Fibroblast of skin of abdomen (primary cell): ENCODE measurements at regions not wholly inside any gene's neighbourhood (a gene's known extent, or its start where the extent isn't known, plus 50 kb on each side); places are given as distances from the start of the nearest gene placed in this dataset.

Source experiments
- DNase-seq: peaks from one replicate; pipeline ENCODE4 v3.0.0-alpha.2; 2013

DNA sequence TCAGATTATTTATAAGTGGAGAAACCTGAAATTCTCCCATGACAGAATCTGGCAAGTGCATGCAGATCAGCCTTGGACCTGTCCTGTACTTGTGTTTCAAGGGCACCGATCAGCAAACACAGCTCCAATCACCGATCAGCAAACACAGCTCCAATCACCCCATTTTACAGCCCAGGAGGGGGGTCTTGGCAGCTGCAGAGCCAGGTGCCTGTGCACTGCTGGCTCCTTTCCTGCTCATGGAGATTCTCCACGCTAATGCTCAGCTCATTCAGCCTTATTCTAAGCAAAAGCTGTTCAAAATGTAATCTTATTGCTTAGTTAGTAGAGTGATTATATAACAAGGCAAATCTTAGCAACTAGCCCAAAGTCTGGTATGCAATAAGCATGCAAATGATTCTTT, 623.1 kb upstream of the HS6ST1 start:
- DNase-seq = no peak

DNA sequence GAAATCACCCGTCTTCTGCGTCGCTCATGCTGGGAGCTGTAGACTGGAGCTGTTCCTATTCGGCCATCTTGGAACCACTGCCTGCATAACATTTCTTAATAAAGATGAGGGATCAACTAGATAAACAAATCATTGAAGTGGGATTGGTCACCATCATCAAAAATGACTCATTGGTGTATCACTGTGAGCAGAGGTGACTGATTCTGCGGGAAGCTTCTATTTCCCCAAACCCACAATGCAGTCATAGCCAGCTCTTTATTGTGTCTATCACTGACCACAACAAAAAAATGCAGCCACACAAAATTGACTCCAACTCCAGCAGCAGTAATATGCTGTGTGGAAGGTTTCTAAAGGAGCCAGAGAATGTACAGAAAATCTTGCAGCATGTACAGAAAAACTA, 630.7 kb upstream of the HS6ST1 start:
- peak; percentile 20 for DNase-seq

DNA sequence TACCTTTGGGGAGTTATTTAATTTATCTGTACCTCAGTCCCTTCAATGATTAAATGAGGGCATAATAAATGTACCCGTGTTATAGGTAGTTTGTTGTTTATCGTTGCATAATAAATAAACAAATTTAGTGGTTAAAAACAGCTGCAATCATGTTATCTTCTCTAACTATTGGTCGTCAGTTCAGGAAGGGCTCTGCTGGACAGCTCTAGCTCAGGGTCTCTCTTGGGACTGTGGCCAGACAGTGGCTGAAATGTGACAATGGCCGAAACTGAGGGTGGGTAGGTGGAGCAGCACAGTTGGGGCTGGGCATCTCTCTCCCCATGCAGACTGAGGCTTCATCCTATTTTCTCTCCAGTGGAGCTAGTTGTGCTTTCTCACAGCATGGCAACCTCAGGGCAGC, 632.1 kb upstream of the HS6ST1 start:
- no peak for DNase-seq

DNA sequence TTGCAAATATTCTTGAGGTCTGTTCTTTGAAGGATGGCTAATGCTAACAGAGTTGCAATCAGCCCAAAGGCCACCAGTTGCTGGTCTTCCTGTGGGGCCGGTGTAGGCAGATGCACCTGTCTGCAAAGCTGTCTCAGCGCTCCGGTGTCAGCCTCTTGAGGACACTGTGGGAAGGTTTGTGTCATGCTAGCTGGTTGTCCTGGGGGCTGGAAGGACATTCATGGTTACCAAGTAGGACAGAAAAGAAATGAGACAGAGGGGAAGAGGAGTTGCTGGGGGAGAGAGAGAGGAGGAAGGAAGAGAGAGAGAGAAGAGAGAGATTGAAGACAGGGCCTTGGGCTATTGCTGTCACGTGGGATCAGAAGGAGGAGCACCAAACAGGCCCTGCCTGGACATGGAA, 639.6 kb upstream of the HS6ST1 start:
- no peak for DNase-seq

DNA sequence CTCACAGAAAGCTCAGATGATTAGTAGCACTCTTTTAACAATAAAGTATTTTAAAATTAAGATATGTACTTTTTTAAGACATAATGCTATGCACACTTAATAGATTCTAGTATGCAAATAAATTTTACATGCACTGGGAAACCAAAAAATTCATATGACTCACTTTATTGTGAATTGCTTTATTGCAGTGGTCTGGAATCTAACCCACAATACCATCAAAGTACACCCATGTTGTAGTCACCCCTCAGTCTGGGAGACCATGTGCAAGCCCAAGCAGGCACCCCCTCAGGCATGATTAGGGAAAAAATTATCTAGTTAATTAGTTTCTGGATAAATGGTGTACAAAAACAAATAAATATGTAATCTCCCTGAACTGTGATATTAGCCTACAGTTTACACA, 649.0 kb upstream of the HS6ST1 start:
- no peak for DNase-seq

DNA sequence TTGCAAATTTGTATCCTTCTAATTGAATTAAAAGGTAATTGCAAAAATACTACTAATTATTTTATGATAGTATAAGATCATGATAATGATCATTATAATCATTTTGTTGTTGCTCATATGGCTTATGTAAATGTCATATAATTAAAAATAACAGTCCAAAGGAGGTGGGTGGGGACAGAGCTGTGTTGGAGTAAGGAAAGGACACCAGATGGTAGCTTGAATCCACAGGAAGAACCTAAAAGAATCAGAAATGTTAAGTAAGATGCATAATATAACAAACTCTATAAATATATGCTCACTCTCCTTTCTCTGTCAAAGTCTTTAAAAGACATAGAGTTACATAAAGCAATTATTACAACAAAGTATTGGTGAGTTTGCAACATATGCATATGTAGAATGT, 650.7 kb upstream of the HS6ST1 start:
- DNase-seq = no peak

DNA sequence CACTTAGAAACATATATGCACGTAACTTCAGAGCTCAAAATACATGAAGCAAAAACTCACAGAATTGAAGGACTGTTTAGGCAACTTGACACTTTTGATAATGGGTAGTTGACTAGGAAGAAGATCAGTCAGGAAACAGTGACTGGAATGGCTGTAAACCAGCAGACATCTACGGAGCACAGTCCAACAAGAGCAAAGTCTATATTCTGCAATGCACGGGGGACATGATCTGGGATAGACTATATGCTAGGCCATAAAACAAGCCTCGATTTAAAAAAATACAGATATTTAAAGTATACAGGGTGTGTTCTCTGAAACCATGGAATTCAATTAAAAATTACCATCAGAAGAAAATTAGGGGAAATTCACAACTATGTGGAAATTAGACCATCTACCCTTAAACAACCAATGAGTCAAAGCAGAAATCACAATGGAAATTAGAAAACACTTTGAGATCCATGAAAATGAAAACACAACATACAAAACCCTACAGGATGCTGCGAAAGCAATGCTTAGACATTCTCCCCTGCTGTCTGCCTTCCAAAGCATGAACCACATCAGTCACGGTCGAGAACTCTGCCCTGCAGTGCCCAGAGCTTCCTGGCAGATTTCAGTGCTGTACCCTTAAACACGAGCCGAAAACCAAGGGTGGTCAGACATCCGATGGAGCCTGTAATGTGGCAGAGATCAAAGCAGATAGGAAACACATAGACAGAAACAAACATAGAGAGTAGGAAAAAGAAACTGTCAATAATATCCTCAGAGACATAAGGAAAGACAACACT, 651.9 kb upstream of the HS6ST1 start:
- DNase-seq = no peak

DNA sequence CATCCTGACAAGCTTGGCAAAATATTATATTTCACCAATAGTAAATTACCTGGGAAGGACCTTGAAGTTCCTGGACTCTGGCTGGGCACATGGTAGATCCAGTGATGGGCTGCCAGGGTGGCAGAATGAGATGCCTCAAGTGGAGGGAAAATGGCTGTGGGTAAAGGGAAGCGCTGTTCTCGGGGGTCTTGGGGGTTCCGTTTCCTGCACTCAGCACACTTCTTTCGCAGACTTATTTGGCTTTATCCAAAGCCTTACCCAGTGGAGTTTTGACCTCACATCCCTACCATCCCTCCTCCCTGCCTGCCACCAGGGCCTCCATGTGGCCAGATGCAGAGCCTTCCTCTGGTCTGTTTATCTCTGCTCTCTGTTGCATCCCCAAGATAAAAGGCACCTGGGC, 654.9 kb upstream of the HS6ST1 start:
- no peak for DNase-seq

DNA sequence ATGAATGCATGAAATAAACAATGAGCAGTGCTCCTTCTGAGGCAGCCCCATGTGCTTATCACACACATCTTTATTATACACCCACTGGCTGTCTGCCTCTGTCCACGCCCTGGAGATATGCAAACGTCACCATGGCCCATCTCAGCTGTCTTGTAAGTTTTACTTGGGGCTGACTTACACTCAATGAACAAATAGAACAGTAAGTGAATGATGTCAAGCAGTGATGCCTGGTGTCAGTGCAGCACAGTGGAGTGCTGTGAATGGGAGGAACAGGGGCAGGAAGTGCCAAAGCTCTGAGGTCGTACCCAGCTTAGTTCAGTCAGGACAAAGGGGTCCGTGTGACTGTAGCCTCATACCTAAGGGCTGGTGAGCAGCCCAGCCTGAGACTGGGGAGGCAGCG, 659.5 kb upstream of the HS6ST1 start:
- peak; percentile 2 for DNase-seq

DNA sequence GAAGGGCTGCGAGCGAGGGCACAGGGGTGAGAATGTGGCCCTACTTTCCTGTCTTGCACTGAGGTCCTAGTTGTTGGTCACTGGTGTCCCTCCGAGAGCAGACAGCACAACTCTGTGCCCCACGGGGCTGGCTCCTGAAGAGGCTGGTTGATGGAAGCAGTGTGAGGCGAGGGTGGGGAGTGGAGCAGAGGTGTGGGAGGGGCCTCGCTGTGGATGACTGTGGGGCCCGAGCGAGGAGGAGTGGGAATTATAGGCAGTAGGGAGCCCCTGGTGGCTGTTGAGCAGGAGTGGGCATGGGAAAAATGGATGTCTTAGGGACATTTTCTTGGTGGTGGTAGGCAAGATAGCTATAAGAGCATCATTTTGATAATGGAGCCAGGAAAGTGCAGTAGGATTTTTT, 660.5 kb upstream of the HS6ST1 start:
- DNase-seq = no peak

DNA sequence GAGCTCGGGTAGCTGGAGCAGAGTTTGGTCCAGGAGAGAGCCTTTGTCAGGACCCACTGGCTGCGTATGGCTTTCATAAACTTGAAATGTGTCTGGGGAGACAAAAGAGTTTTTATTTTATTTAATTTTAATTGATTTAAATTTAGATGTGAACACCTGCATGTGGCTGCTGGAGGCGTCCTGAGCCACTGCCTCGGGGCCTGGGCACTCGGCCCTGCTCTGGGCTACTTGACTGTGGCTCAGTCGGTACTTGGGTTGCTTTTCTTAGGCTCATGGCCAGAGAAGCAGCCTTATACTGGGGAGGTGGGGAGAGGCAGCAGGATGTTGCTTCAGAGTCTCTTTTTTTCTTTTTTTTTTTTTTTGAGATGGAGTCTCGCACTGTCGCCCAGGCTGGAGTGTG, 661.8 kb upstream of the HS6ST1 start:
- DNase-seq = no peak

DNA sequence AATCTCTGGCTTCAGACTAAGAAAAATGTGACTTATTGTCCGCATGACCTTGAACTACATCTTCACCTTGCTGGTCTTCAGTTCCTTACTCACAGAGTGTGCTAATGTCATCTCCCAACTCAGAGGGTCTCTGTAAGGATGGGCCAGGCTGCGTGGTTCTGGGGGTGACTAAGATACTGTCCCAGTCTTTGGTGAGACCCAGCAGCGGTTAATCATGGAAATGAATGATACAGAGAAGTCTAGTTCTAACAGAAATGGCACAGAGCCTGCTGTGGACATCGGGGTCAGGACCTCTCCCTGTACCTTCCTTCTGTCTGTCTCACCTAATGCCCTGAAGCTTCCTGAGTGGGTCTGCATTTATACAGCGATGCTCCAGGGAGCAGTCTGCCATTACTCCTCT, 662.7 kb upstream of the HS6ST1 start:
- DNase-seq = no peak

DNA sequence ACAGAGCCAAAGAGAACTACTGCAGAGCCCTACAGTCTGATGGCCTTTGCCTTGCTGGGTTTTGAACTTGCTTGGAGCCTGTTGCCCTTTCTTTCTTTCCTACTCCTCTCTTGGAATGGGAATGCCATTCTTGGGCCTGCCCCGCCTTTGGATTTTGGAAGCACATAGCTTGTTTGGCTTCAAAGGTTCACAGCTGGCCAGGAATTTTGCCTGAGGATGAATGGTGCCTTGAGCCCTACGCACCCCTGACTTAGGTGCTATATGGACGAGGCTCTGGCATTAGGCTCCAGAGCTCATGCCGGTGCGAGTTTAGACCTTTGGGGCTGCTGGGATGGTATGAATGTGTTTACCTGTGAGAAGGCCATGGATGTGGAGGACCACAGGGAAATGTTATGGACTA, 663.3 kb upstream of the HS6ST1 start:
- no peak for DNase-seq

DNA sequence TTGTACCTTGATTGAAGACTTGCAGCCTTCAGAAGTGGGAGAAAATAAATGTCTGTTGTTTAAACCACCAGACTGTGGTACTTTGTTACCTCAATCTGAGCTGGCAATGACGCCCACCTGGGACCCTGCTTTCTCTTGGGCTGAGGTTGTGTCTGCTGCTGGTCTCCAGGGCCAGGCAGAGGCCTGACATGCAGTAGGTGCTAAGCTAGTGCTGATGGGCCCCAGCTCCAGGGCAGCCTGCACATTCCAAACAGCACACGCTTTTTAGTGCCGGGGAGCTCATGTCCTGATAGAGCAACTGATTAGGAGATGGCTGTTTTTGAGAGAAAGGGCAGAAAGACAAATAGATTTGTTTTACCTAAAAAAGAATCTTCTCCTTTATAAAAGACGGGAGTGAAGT, 664.0 kb upstream of the HS6ST1 start:
- DNase-seq = no peak

DNA sequence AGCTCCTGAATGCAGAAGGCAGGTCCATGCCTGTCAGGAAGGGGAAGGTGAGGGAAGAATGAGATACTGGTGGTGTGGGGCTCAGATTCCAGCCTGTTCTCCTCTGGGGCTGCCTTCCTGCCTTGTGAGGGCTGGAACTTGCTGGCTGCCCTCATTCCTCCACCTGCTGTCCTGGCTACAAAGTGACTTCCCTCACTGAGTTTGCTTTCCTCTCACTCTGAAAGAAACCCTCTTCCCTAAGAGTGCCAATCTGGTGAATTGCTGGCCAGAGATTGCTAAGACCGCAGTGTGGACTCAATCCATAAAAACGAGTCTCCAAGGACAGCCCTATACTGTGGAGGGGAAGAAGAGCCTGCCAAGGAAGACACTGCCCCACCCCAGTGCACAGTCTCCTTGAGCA, 664.4 kb upstream of the HS6ST1 start:
- no peak for DNase-seq

DNA sequence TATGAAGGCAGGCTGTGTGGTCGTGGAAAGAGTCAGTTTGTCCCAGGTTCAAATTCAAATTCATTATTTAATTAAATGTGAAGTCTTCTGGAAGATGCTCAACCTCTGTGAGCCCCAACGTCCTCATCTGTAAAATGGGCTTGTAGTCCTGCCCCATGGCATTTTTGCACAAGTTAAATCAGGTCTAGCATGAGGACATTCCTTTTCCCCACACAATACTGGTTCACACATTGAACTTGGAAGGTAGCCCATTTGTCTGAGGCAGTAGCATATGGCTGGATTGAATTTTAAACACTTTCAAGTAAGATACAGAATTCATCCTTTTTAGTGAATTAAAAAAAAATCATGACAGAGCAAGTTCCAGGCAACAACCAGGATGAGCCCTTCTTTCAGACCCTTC, 665.4 kb upstream of the HS6ST1 start:
- peak; percentile 4 for DNase-seq

DNA sequence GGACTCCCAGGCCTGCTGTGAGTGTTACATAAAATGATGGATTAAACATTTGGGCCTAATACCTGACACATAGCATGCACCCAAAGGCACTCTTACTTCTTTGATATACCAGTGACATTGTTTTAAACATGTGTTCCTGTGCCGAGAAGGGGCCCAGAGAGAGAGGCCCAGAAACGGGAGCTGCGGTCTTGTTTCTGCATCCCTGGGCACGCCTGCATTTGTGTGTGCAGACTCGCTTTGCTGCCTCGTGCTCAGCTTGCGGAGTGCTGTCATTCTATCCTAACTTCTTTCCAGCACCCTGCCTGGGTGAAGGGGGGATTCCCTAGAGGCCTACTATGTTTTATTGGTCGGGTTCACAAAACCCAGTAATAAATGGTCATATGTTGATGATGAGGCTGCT, 666.2 kb upstream of the HS6ST1 start:
- no peak for DNase-seq

DNA sequence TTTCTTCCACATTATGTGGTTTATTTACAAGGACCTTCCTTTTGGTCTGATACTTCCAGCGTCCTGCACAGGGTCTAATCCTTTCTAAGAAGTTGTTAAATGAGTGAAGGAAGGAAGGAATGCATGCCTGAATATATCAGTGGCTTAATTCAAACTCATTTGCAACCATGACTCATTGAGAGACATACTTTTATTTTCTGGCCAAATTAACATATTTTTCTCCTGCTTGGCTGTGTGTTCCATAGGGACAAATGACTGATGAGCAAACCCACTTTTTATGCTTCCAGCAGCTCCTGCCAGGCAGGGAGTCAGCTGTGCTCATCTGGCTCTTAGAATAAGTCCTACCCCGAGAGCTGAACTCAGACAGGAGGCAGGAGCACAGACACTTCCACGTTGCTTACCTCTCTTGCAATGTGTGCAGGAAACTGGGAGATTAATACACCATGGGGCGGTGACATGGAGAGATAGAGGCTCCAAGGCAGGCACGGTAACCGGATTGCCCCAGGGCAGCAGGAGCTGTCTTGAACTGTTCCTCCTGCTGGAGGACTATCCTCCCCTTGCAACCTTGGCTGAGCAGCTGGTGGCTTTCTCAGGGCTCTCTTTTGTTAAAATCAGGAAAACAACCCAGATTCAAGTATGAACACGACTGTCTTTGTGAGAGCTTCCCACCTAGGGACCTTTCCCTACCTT, 667.5 kb upstream of the HS6ST1 start:
- DNase-seq = peak; percentile 45

DNA sequence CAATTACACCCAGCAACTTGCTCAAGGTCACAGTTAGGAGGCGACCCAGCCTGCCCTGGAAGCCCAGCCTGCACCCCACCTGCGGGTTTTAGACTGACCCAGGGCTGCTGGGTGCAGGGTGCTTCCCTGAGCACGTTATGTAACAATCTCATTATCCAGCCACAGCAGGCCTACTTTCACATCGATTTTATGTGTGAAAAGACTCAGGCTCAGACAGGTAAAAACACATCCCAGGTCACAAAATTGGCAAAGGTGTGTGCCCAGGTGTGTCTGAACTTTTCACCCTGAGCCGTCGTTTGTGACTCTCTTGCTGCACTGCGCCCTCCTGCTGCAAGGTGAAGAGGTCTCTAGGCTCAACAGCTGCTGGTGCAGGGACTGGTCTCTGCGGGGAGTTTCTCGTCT, 668.2 kb upstream of the HS6ST1 start:
- DNase-seq = no peak

DNA sequence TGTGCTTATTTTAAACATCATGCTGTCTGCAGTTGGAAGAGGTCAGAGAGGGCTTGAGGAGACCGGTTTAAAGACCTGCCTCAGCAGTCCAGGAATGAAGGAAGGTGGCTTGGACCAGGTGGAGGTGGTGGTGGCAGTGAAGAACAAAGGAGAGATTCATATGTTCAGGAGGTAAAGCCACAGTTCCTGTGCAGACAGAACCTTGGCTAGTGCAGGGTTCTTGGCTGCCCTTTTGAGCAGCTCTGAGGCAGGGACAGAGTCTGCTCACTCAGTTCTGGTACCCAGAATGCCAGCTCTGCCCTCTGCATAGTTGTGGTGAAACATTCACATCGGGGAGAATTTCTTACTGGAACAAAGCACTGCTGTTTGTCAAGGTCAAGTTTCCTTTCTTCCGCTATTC, 669.7 kb upstream of the HS6ST1 start:
- DNase-seq = no peak

DNA sequence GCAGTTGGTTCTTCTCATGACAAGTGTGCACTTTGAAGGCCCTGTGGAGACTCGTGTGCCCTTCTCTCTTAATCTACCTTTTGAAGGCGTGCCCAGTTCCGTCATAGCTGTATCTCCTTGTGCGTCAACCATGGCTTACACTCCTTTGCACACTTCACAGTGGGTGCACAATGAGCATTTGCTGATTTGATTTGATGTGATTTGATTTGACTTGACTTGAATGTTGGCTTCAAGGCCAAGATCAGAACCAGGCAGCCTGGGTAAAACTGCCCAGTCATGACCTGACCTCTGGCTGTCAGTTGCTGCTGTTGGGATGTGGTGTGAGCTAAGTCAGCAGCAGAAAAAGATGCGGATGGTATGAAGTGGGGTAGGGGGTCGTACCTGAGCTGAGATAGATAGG, 670.3 kb upstream of the HS6ST1 start:
- no peak for DNase-seq

DNA sequence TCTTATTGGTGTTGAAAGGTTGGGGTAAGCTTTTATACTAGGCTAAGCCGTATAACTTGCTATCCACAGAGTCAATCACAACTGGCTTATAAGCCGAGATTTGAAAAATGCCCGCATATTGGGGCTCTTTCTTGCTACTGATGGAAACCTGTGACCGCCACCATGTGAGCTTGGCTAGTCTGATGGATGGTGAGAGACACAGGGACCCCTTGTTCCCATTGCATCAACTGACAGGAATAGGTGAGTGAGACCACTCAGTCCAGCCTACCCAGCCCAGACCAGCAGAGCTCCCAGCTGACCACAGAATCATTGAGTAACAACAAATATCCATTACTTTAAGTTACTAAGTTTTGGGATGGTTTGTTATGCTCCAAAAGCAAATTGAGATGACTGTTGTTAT, 676.4 kb upstream of the HS6ST1 start:
- DNase-seq = no peak

DNA sequence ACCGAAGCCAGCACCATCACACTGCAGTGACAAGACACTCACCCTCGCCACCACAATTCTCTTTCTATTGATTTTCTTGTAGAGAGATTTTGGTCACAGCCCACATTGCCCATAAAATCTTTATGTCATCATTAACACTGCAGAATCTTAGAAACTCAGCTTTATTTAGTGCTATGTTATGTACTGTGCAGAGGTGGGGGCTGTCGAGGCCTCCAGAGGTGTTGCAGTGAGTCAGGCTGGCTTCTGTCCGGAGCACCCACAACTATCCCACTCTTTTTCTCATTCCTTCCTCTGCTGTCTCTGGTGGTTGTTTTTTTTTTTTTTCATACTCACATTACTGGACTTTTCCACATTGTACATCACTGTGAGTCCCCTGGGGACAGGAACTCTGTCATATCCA, 677.4 kb upstream of the HS6ST1 start:
- no peak for DNase-seq

DNA sequence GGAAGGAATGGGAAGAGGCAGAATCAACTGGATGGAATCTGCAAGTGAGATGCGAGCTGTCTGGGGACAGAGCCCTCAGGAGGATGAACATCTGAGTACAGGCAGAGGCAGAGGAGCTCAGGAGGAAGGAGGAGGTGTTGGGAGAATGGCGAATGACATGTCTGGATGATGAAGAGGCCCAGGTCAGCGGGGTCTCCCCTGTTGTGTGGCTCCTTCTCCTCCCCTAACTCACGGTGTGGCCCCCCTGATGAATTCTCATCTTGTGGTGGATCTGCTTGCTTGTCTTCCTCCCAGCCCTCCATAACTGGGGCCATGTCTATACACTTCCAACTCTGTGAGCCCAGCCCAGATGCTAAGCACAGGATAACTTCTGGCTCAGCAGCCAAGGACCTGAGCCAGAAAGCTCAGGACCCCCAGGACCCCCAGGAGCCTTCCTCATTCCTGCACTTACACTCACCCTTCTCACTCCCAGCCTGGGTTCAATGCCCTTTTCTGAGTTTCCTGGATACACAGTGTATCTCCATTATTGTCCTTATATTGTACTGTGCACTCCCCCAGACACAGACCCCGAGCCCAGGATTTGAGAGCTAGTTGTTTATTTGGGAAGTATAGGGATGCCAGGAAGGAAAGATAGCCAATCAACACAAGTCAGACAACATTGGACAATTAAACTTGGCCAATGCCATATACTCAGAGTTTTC, 678.6 kb upstream of the HS6ST1 start:
- no peak for DNase-seq
